Superior temporal gyrus (tissue), 1 donor: ENCODE measurements at regions not wholly inside any gene's neighbourhood (a gene's known extent, or its start where the extent isn't known, plus 50 kb on each side); places are given as distances from the start of the nearest gene placed in this dataset.
"Not testable (repeated sequence)": the region's sequence is repeated elsewhere in the genome, so short reads cannot be mapped to it uniquely, and the experiment has no call there.

ENCODE experiments used
- DNase-seq: peaks from one replicate; pipeline ENCODE4 v3.0.0-alpha.2; 2016; ENCODE audit errors: extremely low spot score

DNA sequence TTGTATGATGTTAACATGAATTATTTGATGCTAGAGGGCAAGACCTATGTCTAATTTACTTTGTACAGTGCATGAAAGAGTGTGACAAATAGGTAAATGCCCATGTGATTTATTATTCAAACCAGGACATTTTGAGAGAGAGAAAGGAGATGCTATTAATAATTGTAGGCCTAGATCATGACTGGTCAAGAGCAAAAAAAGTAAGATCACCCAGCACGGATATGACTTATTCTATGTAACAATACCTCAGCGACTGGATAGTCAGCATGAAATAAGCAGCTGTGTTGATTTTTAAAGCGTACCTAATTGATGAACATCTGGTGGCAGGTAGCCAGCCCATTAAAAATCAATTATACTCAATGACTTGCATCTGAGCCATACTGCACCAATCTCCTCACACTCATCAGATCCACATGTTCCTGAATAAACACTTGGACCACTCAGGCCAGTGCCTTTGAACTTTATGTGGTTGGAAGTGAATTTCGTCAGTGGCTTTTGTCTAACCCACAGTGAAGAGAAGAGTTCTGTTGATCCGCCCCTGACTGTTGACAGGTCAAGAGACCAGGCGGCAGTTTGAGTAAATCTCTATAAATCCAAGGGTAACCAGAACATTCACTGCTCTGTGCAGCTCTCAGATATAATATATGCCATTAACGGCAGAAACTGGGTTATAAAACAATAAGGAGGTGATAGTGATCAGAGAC lies 435.3 kb downstream of the MDFIC start:
- DNase-seq: no peak

GRCh38 chr7:115356139-115356746 lies 434.3 kb downstream of the MDFIC start:
- DNase-seq: no peak

DNA sequence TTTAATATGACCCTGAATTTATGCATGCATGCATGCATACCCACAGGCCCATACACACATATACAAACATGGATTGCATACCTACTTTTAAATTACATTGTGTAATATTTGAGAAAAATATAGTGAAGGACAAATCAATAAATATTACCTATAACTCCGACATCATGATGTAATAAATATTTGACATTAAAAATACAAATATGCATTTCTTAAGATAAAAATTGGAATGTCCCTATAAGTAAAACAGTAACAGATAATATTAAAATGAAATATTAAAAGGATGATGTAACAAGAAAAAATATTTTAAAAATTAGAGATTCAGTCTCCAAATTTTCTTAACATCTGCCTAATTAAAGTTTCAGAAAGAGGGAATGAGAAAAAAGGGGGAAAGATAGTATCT lies 433.0 kb downstream of the MDFIC start:
- DNase-seq: no peak

DNA sequence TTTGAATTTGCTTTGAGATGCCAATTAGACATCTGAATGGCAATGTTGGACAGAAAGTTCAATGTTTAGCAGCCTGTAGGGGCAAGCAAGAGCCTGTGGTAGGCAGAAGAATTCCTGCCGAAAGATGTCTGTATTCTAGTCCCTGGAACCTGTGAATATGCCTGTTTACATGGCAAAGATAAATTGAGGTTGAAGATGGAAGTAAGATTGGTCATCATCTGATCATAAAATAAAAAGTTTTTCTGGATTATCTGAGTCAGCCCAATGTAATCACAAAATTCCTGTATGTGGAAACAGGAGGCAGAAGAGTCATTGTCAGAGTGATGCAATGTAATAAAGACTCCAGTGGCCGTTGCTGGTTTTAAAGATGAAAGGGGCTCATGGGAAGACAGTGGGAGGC lies 430.5 kb downstream of the MDFIC start:
- no peak for DNase-seq

GRCh38 chr7:115350764-115351163 lies 428.9 kb downstream of the MDFIC start:
- DNase-seq: no peak

DNA sequence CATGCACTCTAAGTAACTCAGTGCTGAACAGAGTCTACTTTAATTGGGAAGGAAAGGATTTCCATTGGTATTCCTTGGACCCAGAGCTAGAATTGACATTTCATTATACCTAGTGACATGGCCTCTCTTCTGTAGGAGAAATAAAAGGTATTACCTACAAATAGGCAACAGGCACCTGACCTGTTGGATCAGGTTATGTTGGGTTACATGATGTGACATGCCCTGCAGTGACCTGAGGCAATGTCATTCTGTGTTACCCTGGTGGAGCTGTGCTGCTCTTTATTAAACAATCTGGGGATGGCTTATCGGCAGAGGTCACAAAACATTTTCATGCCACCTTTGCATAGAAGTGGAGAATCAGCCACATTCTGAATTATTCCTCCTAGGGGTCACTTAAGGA lies 427.7 kb downstream of the MDFIC start:
- DNase-seq: no peak

DNA sequence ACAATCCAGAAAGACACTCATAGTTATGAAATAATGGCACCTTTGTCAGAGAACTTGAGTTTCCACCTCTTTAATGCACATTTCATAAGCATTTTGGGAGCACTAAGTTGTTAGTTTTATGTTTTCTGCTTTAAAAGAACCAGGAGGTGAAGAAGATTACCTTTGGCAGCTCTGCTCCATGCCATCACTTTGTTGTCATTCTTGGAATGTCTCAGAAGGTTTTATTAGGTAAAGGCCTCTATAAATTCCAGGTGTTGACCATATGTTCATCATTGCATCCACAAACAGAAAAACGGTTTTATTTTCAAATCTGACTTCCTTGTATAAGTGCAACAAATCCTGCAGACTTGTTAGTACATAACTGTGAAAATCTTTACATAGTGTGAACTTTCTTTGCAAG lies 424.8 kb downstream of the MDFIC start:
- DNase-seq: no peak

DNA sequence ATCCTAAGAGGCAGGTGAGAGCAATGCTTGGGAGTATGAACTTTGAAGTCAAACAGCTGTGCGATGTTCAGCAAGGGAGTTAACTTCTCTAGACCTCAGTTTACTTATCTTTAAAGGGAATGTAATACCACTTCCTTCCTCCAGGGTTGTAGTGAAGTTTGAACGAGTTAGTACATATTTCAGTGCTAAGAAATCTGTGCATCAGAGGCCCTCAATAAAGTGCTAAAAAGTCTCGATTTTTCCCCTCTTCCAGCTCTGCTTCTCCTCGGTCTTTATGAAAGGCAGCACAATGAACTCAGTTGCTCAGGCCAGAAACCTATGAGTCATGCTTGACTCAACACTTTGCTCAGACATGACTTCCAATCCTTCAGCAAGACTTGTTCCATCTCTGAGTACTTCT lies 418.9 kb downstream of the MDFIC start:
- DNase-seq: no peak

- no peak for DNase-seq
Measured at GRCh38 chr7:115338016-115338415, 416.1 kb downstream of the MDFIC start.

DNA sequence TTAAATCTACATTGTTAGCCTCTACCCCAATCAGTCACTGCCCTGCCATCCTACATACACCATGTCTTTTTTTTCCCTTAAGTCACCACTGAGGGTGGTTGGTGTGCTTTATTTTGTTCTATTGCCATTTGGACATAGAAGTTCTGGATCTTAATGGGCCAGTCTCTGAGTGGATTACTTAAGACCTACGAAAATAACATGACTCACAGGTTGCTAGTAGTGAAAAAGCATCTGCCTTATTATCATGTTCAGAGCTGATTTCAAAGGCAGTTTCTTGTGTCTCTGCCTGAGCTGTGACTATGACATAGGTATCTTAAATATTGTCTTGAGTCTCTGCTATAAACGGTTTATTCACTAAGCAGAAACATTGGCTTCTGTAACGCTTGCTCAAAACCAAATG lies 410.8 kb downstream of the MDFIC start:
- DNase-seq: no peak

DNA sequence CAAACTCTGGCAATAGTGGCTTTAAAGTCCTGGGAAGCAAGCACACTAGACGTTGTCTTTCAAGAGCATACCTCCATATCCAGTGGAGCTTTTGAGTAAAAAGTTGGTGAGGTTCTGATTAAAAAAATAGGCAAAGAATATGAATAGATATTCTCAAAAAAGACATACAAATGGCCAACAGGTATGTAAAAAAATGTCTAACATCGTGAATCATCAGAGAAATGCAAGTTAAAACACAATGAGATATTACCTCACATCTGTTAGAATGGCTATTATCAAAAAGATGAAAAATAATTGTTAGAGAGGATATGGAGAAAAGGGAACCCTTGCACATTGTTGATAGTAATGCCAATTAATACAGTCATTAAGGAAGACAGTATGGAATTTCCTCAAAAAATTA lies 407.1 kb downstream of the MDFIC start:
- DNase-seq: no peak

DNA sequence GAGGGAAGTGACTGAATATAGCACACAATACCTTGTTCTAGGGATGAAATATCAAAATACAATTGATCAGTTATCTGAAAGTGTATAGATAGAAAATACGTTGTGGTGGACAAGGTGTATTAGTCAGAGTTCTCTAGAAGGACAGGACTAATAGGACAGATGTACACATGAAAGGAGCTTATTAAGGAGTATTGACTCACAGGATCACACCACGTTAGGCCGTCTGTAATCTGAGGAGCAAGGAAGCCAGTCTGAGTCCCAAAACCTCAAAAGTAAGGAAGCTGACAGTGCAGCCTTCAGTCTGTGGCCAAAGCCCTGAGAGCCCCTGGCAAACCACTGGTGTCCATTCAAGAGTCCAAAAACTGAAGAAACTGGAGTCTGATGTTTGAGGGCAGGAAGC lies 406.1 kb downstream of the MDFIC start:
- DNase-seq: no peak

DNA sequence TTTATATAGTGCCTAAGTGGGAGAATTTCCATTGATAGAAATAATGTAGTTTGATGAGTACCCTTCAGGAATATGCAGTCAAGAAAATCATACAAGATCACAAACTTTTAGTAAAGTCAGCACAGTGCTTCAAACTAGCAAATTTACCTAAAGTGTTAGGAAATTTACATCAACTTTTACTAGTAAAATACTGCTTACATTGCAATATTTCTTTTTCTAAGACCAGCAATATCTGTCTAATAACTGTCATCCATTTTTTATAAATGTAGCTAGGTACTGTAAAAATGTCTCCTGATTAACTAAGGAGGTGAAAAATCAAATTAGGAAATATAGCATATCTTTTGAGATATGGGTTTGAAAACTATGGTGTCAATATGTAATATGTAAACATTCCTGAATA lies 405.4 kb downstream of the MDFIC start:
- no peak for DNase-seq

- no peak for DNase-seq
Measured at GRCh38 chr7:115319541-115319940, 397.6 kb downstream of the MDFIC start.

DNA sequence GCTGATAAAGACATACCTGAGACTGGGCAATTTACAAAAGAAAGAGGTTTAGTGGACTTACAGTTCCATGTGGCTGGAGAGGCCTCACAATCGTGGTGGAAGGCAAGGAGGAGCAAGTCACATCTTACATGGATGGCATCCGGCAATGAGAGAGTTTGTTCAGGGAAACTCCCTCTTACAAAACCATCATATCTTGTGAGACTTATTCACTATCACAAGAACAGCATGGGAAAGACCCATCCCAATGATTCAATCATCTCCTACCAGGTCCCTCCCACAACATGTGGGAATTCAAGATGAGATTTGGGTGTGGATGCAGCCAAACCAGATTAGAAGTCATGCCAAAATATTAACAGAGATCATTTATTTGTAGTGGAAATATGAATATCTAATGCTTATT lies 388.4 kb downstream of the MDFIC start:
- not testable (repeated sequence) for DNase-seq

DNA sequence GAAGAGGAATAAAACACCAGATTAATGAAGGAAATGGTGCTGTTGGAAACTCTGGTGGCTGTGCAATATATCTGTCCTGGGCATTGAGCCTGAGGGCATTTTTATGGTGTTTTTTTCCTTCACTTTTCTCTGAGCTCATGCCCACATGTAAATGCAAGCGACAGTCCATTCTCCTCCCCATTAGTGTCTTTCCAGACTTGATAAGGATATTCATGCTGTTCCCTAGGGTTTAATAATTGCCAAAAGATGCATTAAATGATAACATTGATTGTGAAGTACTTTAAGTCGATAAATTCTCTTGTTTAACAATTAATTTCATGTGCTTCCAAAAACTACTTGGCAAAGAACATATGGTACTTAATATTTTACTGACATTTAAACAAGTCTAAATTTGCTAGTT lies 384.7 kb downstream of the MDFIC start:
- DNase-seq: no peak

- no peak for DNase-seq
Measured at GRCh38 chr7:115300231-115300870, 378.5 kb downstream of the MDFIC start.

GRCh38 chr7:115299397-115300037 lies 377.6 kb downstream of the MDFIC start:
- DNase-seq: no peak

GRCh38 chr7:115297656-115298055 lies 375.8 kb downstream of the MDFIC start:
- no peak for DNase-seq

DNA sequence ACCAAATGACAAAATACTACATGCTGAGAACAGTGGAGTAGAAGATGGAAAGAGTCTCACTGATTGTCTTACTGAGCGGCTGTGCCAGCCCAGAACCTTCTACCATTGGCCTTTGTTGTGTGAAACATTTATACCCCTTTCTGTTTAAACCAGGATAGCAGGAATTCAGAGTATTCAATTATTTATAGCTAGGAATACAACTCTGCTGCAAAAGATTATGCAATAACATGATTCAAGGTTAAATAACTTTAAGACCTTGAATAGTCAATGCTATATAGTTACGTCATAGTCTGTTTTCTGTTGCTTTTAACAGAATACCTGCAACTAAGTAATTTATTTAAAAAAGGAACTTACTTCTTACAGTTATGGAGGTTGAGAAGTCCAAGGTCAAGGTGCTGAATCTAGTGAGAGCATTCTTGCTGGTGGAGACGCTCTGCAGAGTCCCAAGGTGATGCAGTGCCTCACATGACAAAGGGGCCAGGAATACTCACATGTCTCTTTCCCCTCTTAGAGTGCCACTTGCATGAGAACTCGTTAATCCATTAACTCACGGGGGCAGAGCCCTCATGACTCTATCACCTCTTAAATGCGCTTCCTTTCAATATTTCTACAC lies 371.8 kb downstream of the MDFIC start:
- DNase-seq: no peak

DNA sequence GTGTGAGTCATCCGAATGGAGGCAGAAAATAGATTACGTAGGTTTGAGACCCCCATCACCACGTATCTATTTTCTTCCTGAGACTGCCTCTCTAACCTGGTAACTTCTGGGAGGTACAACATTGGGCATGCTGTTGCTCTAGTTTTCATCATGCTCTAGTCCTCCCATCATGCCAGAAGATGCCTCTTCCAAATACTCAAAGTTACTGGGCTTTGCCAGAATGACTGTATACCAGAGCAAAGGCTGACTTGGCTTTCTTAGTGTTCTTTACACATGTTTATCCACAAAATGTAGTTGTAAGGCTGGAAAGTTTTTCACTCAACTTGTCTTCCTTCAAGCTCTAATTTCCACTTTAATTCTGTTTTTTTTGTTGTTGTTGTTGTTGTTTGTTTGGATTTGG lies 370.5 kb downstream of the MDFIC start:
- no peak for DNase-seq

DNA sequence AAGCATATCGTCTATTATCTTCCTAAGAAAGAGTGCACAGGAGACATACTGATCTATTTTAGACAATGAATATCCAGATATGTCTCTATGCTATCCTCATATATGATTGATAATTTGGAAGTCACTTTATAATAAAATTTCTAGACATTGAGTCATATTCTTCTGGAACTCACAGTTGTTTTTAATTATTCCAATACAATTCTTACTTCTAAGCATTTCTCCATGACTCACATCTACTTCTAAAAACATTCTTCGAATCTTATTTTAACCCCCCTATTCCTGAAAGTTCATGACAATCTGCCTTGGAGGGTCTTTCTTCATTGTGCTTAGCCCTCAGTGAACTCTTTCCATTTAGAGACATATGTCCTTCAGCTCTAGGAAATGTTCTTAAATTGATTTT lies 368.1 kb downstream of the MDFIC start:
- no peak for DNase-seq
